ENCODE measurements at regions not wholly inside any gene's neighbourhood (a gene's known extent, or its start where the extent isn't known, plus 50 kb on each side); places are given as distances from the start of the nearest gene placed in this dataset.

- no peak for DNase-seq (ENCODE audit: low spot score)
These were observed 95.7 kb upstream of the IRS2 start for GRCh38 chr13:109881961-109882558.

- DNase-seq (ENCODE audit: low spot score): no peak
These were observed 95.0 kb upstream of the IRS2 start for GRCh38 chr13:109881347-109881725.

GRCh38 chr13:109880371-109881346, 94.3 kb upstream of the IRS2 start:
- no peak for DNase-seq (ENCODE audit: low spot score)

- no peak for DNase-seq (ENCODE audit: low spot score)
These were observed 93.0 kb upstream of the IRS2 start for GRCh38 chr13:109879338-109879737.

- no peak for DNase-seq (ENCODE audit: low spot score)
These were observed 91.4 kb upstream of the IRS2 start for GRCh38 chr13:109877809-109878208.

- DNase-seq (ENCODE audit: low spot score): no peak
These were observed 89.4 kb upstream of the IRS2 start for GRCh38 chr13:109875746-109876145.

GRCh38 chr13:109874484-109875454, 88.4 kb upstream of the IRS2 start:
- no peak for DNase-seq (ENCODE audit: low spot score)

- no peak for DNase-seq (ENCODE audit: low spot score)
These were observed 87.2 kb upstream of the IRS2 start for GRCh38 chr13:109873351-109874123.

GRCh38 chr13:109872864-109873263, 86.5 kb upstream of the IRS2 start:
- DNase-seq (ENCODE audit: low spot score): no peak

- peak; percentile 11 for DNase-seq (ENCODE audit: low spot score)
These were observed 84.5 kb upstream of the IRS2 start for GRCh38 chr13:109870696-109871370.

GRCh38 chr13:109870274-109870673, 83.9 kb upstream of the IRS2 start:
- DNase-seq (ENCODE audit: low spot score): no peak

GRCh38 chr13:109869312-109870237, 83.2 kb upstream of the IRS2 start:
- no peak for DNase-seq (ENCODE audit: low spot score)

- no peak for DNase-seq (ENCODE audit: low spot score)
These were observed 82.4 kb upstream of the IRS2 start for GRCh38 chr13:109868578-109869311.

- DNase-seq (ENCODE audit: low spot score): no peak
These were observed 81.4 kb upstream of the IRS2 start for GRCh38 chr13:109867766-109868165.

- no peak for DNase-seq (ENCODE audit: low spot score)
These were observed 76.2 kb upstream of the IRS2 start for GRCh38 chr13:109862627-109863026.

- DNase-seq (ENCODE audit: low spot score): no peak
These were observed 73.5 kb upstream of the IRS2 start for GRCh38 chr13:109859898-109860297.

- no peak for DNase-seq (ENCODE audit: low spot score)
These were observed 72.9 kb upstream of the IRS2 start for GRCh38 chr13:109859216-109859835.

- no peak for DNase-seq (ENCODE audit: low spot score)
These were observed 71.9 kb upstream of the IRS2 start for GRCh38 chr13:109858319-109858718.

- no peak for DNase-seq (ENCODE audit: low spot score)
These were observed 71.4 kb upstream of the IRS2 start for GRCh38 chr13:109857803-109858202.

Data from RKO (cell line).